GM12878 (cell line): ENCODE measurements at regions not wholly inside any gene's neighbourhood (a gene's known extent, or its start where the extent isn't known, plus 50 kb on each side); places are given as distances from the start of the nearest gene placed in this dataset.

ENCODE experiments used
- ATAC-seq: fragments of 200-7000 bp; cut with Tn5 transposase; 3 replicates; pipeline ENCODE4 v1.9.1; 2020; ENCODE audit warnings: mild to moderate bottlenecking, moderate library complexity
- BruUV-seq: library from RNA; stranded (reverse); fragments of 400-500 nt; replicated peaks from 2 replicates; lab custom pipeline; 2021; lab: Mats Ljungman, UMichigan
- CTCF ChIA-PET: fragments of 300-600 bp; sonication (Branson Sonifier 250); formaldehyde crosslinking; extraction: SDS; loops from one replicate; lab custom pipeline; 2021; ENCODE audit warnings: inconsistent platforms; lab: Yijun Ruan, JAX
- POLR2A ChIA-PET: fragments of 350-600 bp; formaldehyde crosslinking; extraction: SDS; loops from one replicate; lab custom pipeline; 2021; ENCODE audit warnings: inconsistent platforms; lab: Charles Lee
- RAD21 ChIA-PET: fragments of 300-600 bp; sonication (Branson Sonifier 250); formaldehyde crosslinking; loops from one replicate; lab custom pipeline; 2023; ENCODE audit warnings: antibody characterized with exemption; ENCODE audit not compliant: unreplicated experiment; lab: Charles Lee
- SMC1A ChIA-PET: fragments of 300-600 bp; sonication (Branson Sonifier 250); formaldehyde crosslinking; loops from one replicate; lab custom pipeline; 2023; ENCODE audit not compliant: unreplicated experiment, uncharacterized antibody; lab: Charles Lee
- DNase-seq: peaks from one replicate; pipeline ENCODE4 v3.0.0-alpha.2; 2011; ENCODE audit warnings: low read depth, low spot score
- FAIRE-seq: peaks from 3 replicates; lab custom pipeline; 2011; peaks lifted over from hg19 to GRCh38; lab: Jason Lieb, UNC
- H2AFZ ChIP-seq: 2 replicates; pipeline ENCODE4 v1.6.0; 2011; ENCODE audit warnings: low read depth, low read length, control low read depth; ENCODE audit not compliant: control insufficient read depth
- H3K27ac ChIP-seq: 2 replicates; pipeline ENCODE4 v1.5.1; 2011; ENCODE audit warnings: control low read depth; ENCODE audit not compliant: control insufficient read depth, insufficient read depth
- H3K27me3 ChIP-seq, 2 experiments: replicated peaks in 1 of 2; 2 replicates each; pipeline versions ENCODE4 v1.6.0 to v1.6.1; 2011; ENCODE audit warnings: low read length in 1 of 2; ENCODE audit not compliant: control insufficient read depth in 2 of 2, insufficient read depth in 2 of 2
- H3K36me3 ChIP-seq, 2 experiments: 2 replicates each; pipeline ENCODE4 v1.5.1; 2011; ENCODE audit warnings: low read length in 1 of 2; ENCODE audit not compliant: control insufficient read depth in 2 of 2, insufficient read depth in 2 of 2
- H3K4me1 ChIP-seq: 2 replicates; pipeline ENCODE4 v1.6.1; 2011; ENCODE audit warnings: mild to moderate bottlenecking, low read length, moderate library complexity, mixed read lengths; ENCODE audit not compliant: control insufficient read depth, insufficient read depth
- H3K4me2 ChIP-seq: 2 replicates; pipeline ENCODE4 v1.6.0; 2011; ENCODE audit warnings: control low read depth; ENCODE audit not compliant: control insufficient read depth, insufficient read depth
- H3K4me3 ChIP-seq: fragments of 200-600 bp; sonication (generic); 2 replicates; pipeline ENCODE4 v1.5.1; 2016
- H3K79me2 ChIP-seq: 2 replicates; pipeline ENCODE4 v1.6.0; 2011; ENCODE audit warnings: low read length; ENCODE audit not compliant: control insufficient read depth, insufficient read depth
- H3K9ac ChIP-seq: 2 replicates; pipeline ENCODE4 v1.8.0; 2011; ENCODE audit warnings: low read length, control low read depth, mixed read lengths; ENCODE audit not compliant: control insufficient read depth, insufficient read depth
- H3K9me3 ChIP-seq: replicated peaks from 3 replicates; pipeline ENCODE4 v1.5.1; 2011; ENCODE audit warnings: mild to moderate bottlenecking, low read length; ENCODE audit not compliant: control insufficient read depth, insufficient read depth
- H4K20me1 ChIP-seq: 2 replicates; pipeline ENCODE4 v1.6.0; 2011; ENCODE audit not compliant: control insufficient read depth, insufficient read depth
- BHLHE40 ChIP-seq, 2 experiments: fragments of 450-650 bp in 1 of 2; IDR thresholded peaks; 2 replicates each; pipeline ENCODE4 v1.6.1; 2011 to 2017; ENCODE audit warnings: low read depth in 2 of 2, borderline replicate concordance in 1 of 2, improper control_type of control experiment in 1 of 2, low read length in 1 of 2, mild to moderate bottlenecking in 1 of 2
- BRCA1 ChIP-seq: IDR thresholded peaks from 2 replicates; pipeline ENCODE4 v1.6.1; 2011; ENCODE audit warnings: low read depth, low read length, improper control_type of control experiment
- CHD2 ChIP-seq: IDR thresholded peaks from 2 replicates; pipeline ENCODE4 v1.6.1; 2011; ENCODE audit warnings: low read depth, low read length, improper control_type of control experiment, borderline replicate concordance
- GABPA ChIP-seq: IDR thresholded peaks from 2 replicates; pipeline ENCODE4 v1.6.1; 2014; ENCODE audit warnings: antibody characterized with exemption, low read depth, mild to moderate bottlenecking, inconsistent platforms
- JUND ChIP-seq: IDR thresholded peaks from 2 replicates; pipeline ENCODE4 v1.6.1; 2012; ENCODE audit warnings: low read depth, mild to moderate bottlenecking, low read length, improper control_type of control experiment, moderate library complexity
- KLF5 ChIP-seq: fragments of 450-650 bp; IDR thresholded peaks from 2 replicates; pipeline ENCODE4 v1.6.1; 2014; ENCODE audit warnings: mild to moderate bottlenecking; ENCODE audit not compliant: partially characterized antibody
- NBN ChIP-seq: fragments of 450-650 bp; IDR thresholded peaks from 2 replicates; pipeline ENCODE4 v1.6.1; 2016
- SIN3A ChIP-seq: IDR thresholded peaks from 2 replicates; pipeline ENCODE4 v1.6.1; 2012; ENCODE audit warnings: low read depth, low read length, improper control_type of control experiment
- SIX5 ChIP-seq: IDR thresholded peaks from 2 replicates; pipeline ENCODE4 v1.6.1; 2011; ENCODE audit warnings: mild to moderate bottlenecking, low read depth, low read length, moderate library complexity; ENCODE audit not compliant: severe bottlenecking
- STAT3 ChIP-seq: IDR thresholded peaks from 2 replicates; pipeline ENCODE4 v1.6.1; 2011; ENCODE audit warnings: low read depth, low read length, improper control_type of control experiment
- WRNIP1 ChIP-seq: IDR thresholded peaks from 2 replicates; pipeline ENCODE4 v1.6.1; 2011; ENCODE audit warnings: low read depth, low read length, improper control_type of control experiment, borderline replicate concordance
- ZNF24 ChIP-seq: fragments of 450-650 bp; IDR thresholded peaks from 2 replicates; pipeline ENCODE4 v1.6.1; 2017; ENCODE audit warnings: antibody characterized with exemption, mild to moderate bottlenecking
- in situ Hi-C: fragments of 300-500 bp; cut with MboI; formaldehyde crosslinking; loops from 9 replicates; pipeline ENCODE4 v1.14.3; 2018; ENCODE audit warnings: mixed read lengths
- intact Hi-C: fragments of 100-400 bp; cut with micrococcal nuclease; formaldehyde crosslinking; loops from one replicate; pipeline ENCODE4 v1.14.2; 2022; ENCODE audit not compliant: unreplicated experiment
- TF ChIP-seq, protein P1 (sequence below): fragments of 450-650 bp; conservative IDR thresholded peaks from 2 replicates; pipeline ENCODE4 v1.6.1; 2017; ENCODE audit warnings: mild to moderate bottlenecking, moderate library complexity

DNA sequence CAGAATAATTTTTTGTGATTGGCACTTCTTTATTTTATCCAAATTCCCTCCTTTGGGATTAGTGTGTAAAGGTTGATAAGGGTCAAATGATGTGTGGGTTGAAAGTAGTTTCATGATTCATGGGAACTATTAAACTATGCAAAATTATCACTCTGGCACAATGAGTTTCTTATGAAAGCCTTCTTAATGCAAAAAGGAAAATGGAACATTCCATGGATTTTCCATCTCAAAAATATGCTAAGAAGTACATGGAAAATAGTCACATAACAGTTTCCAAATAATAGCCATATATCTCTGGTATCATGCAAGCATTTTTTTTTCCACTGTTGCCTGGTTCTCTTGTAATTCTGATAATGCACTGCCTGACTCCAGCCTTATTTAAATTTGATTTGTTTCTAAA is 639.7 kb downstream of the NR4A2 start:
- no peaks in the 10 kb centered on the region for H3K4me1 ChIP-seq
- no peak for TF ChIP-seq JUND
- no peak for TF ChIP-seq BHLHE40 (IDR thresholded peaks at IDR 0.05; ENCODE audit: borderline replicate concordance in 1 of 2, low read depth in 2 of 2, low read length in 1 of 2)
- no peak for TF ChIP-seq KLF5
- no peak for TF ChIP-seq CHD2
- TF ChIP-seq STAT3, result no peak
- TF ChIP-seq GABPA, result no peak
- no peak for TF ChIP-seq ZNF24
- TF ChIP-seq BRCA1, result no peak
- no peak for TF ChIP-seq SIN3A
- no peak for TF ChIP-seq NBN
- TF ChIP-seq, protein P1, sequence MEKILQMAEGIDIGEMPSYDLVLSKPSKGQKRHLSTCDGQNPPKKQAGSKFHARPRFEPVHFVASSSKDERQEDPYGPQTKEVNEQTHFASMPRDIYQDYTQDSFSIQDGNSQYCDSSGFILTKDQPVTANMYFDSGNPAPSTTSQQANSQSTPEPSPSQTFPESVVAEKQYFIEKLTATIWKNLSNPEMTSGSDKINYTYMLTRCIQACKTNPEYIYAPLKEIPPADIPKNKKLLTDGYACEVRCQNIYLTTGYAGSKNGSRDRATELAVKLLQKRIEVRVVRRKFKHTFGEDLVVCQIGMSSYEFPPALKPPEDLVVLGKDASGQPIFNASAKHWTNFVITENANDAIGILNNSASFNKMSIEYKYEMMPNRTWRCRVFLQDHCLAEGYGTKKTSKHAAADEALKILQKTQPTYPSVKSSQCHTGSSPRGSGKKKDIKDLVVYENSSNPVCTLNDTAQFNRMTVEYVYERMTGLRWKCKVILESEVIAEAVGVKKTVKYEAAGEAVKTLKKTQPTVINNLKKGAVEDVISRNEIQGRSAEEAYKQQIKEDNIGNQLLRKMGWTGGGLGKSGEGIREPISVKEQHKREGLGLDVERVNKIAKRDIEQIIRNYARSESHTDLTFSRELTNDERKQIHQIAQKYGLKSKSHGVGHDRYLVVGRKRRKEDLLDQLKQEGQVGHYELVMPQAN, result no peak
- no peak for TF ChIP-seq SIX5
- no peak for TF ChIP-seq WRNIP1
- DNase-seq, result no peak
- H3K9ac ChIP-seq, result no peak overlapping the region
- SMC1A ChIA-PET, result no interaction called here
- no peaks in the 10 kb centered on the region for H3K27me3 ChIP-seq
- no peak overlapping the region for H3K4me3 ChIP-seq
- in situ Hi-C loops, result no loop called here
- RAD21 ChIA-PET, result no interaction called here
- CTCF ChIA-PET, result no interaction called here
- no peaks in the 10 kb centered on the region for H3K36me3 ChIP-seq
- H3K27ac ChIP-seq, result no peak overlapping the region
- H4K20me1 ChIP-seq, result no peaks in the 10 kb centered on the region
- intact Hi-C loops, result no loop called here
- BruUV-seq, result no TSS peak
- POLR2A ChIA-PET, result no interaction called here
- H3K9me3 ChIP-seq, result no peaks in the 10 kb centered on the region
- no peak for FAIRE-seq
- H3K4me2 ChIP-seq, result no peak overlapping the region
- H3K79me2 ChIP-seq, result no peaks in the 10 kb centered on the region
- no peak for ATAC-seq
- no peak overlapping the region for H2AFZ ChIP-seq
